Hematopoietic multipotent progenitor cell treated with erythropoietin and hydrocortisone succinate and interleukin-3 and kit ligand, for 4 days (in vitro differentiated cells): ENCODE measurements at regions not wholly inside any gene's neighbourhood (a gene's known extent, or its start where the extent isn't known, plus 50 kb on each side); places are given as distances from the start of the nearest gene placed in this dataset.
"Not testable (repeated sequence)": the region's sequence is repeated elsewhere in the genome, so short reads cannot be mapped to it uniquely, and the experiment has no call there.

Source experiments
- DNase-seq: peaks from one replicate; pipeline ENCODE4 v3.0.0-alpha.2; 2015

DNA sequence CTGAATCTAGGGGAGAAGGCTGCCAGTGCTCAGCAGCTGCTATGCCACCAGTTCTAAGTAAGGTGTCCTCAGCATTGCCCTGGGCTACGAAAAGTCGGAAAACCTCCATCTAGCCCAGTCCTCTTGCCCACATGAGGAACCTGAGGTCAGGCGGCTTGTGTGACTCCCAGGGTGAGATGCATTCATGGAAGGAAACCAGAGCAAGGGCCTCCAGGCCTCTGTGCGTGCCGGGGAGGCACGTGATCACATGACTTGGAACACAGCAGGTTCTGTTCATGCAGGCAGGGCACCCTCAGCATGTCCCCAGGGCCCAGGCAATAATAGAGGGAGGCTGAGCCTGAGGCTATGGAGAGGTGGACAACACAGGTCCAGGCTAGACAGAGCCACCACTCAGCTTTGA is 312.5 kb upstream of the DUSP10 start:
- DNase-seq, result no peak

GRCh38 chr1:222053790-222054294 is 312.0 kb upstream of the DUSP10 start:
- DNase-seq, result no peak

GRCh38 chr1:222051311-222051710 is 309.4 kb upstream of the DUSP10 start:
- DNase-seq, result not testable (repeated sequence)

DNA sequence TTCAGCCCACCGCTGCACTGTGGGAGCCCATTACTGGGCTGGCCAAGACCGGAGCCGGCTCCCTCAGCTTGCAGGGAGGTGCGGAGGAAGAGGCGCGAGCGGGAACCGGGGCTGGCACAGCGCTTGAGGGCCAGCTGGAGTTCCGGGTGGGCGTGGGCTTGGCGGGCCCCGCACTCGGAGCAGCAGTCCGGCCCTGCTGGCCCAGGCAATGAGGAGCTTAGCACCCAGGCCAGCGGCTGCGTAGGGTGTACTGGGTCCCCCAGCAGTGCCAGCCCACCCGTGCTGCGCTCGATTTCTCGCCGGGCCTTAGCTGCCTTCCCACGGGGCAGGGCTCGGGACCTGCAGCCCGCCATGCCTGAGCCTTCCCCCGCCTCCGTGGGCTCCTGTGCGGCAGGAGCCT is 307.8 kb upstream of the DUSP10 start:
- not testable (repeated sequence) for DNase-seq

- DNase-seq, result no peak
These were observed 307.3 kb upstream of the DUSP10 start for GRCh38 chr1:222049176-222049575.

GRCh38 chr1:222048094-222048595 is 306.3 kb upstream of the DUSP10 start:
- peak; percentile 76 for DNase-seq

DNA sequence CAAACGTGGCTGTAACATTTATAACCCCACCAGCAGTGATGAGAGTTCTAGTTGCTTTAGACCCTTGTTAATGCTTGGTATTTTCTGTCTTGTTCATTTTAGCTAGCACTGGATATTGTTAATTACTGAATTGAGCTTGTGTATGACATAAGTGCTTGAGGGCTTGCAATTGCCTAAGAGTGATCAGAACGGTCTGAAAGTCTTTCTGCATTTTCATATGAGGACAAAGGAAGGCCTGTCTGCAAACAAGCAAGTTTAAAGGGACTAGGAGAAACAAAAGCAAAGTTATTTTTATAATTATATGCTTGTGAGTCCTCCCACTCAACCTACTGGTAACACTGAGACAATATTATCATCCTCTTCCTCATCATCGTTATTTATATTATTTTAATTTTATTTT is 305.5 kb upstream of the DUSP10 start:
- DNase-seq, result no peak

GRCh38 chr1:222046684-222047263 is 304.9 kb upstream of the DUSP10 start:
- no peak for DNase-seq

GRCh38 chr1:222045786-222046185 is 303.9 kb upstream of the DUSP10 start:
- no peak for DNase-seq

- DNase-seq, result no peak
These were observed 303.3 kb upstream of the DUSP10 start for GRCh38 chr1:222045236-222045635.

GRCh38 chr1:222043444-222044292 is 301.8 kb upstream of the DUSP10 start:
- DNase-seq, result no peak

GRCh38 chr1:222042120-222042519 is 300.2 kb upstream of the DUSP10 start:
- no peak for DNase-seq

GRCh38 chr1:222040955-222041354 is 299.1 kb upstream of the DUSP10 start:
- DNase-seq, result no peak

- no peak for DNase-seq
These were observed 298.4 kb upstream of the DUSP10 start for GRCh38 chr1:222040121-222040805.

- DNase-seq, result no peak
These were observed 297.1 kb upstream of the DUSP10 start for GRCh38 chr1:222038971-222039370.

DNA sequence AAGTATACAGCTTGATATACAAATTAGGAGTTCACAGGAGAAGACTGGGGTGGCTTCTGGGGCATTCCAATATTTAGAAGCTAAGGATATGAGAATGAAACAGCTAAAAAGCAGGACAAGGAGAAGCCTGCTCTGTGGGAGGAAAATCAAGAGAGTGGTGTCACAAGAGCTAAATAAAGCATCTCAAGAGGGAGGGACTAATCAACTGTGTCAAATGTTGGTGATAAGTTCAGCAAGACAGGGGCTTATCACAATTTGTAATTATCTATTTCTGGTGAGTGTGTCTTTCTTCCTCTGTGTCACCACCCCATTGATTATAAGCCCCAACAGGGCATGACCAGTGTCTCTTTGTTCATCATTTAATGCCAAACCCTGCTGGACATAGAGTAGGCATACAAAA is 295.8 kb upstream of the DUSP10 start:
- no peak for DNase-seq

DNA sequence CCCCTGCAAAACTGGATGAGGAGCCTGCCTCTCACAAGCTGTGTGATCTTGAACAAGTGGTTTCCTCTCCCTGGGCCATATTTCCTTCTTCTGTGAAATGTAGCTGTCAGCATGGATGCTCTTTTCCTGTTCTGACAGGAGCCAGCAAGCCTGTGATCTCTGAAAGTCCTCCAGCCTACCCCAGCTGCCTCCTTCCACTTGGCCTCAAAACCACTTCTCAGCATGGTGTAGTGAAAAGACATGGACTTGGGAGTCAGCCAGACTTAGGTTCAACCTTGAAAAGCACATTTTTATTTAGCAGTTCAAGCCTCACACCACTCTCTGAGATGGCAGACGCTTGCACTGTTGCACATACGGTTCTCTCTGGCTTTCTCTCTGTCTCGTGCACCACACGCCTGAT is 292.9 kb upstream of the DUSP10 start:
- peak; percentile 31 for DNase-seq

- no peak for DNase-seq
These were observed 291.6 kb upstream of the DUSP10 start for GRCh38 chr1:222033450-222033849.

DNA sequence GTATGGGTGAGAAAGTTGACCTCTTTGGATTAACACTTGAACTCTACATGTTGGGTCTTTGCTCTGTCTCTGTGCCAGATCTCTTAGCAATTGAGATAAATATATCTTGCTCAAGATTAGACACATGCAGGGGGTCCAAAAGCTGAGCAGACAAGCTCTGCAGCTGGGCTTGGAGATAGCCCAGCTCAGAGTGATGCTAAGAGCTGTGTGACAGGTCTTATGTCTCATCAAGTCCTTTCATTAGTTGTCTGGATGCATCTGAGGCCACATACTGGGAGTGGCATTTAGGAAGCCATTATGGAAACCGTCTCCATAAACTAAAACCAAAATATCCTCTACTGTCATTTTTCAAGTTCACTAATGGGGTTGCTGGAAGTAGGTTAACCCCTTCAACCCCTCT is 289.4 kb upstream of the DUSP10 start:
- no peak for DNase-seq

DNA sequence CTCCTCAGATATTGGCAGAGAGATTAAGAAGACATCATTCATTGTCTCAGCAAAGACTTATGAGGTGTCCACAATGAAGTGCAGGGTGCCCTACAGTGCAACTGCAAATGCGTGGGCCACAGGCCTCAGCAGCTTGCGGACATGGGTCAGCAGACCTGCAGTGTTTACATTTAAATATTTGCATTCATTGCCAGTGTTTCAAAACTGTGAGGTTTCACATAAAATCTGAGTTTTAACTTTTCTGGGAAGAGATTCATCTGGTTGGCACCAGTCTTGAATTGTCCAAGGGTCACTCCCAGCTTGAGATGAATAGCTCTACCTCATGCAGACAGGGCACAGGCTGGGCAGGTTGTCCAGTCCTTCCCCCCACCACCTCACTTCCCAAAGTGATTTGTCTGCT is 286.8 kb upstream of the DUSP10 start:
- DNase-seq, result no peak

DNA sequence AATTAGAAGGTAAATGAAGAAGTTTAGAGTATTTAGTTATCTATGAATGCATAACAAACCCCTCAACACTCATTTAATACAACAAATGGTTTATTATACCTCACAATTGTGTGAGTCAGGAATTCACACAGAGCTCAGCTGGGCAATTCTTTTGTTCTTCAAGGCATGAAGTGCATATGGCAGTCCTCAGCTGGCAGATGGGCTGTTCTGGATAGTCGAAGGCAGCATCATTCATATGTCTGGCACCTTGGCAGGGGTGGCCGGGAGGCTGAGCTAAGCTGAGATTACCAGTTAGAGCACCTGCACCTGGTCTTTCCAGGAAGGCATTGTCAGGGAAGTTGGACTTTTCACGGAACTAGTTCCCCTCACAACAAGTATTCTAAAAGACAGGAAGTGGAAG is 286.2 kb upstream of the DUSP10 start:
- DNase-seq, result no peak

DNA sequence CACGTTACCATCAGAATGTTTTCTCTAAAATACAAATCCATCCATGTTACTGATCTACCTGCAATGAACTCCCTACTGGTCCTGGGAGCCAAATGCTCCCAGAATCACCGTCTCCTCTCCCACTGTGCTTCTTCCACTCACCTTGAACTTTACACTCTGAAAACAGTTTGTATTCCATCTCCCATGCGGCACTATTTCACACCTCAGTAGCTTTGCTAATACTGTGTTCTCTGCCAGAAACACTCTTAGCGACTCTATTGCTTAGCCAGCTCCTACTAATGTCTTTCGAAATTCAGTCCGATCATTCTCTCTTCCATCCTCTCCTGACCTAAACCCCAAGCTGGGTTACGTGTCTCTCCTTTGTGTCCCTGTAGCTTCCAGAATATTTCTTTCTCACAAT is 284.4 kb upstream of the DUSP10 start:
- no peak for DNase-seq

DNA sequence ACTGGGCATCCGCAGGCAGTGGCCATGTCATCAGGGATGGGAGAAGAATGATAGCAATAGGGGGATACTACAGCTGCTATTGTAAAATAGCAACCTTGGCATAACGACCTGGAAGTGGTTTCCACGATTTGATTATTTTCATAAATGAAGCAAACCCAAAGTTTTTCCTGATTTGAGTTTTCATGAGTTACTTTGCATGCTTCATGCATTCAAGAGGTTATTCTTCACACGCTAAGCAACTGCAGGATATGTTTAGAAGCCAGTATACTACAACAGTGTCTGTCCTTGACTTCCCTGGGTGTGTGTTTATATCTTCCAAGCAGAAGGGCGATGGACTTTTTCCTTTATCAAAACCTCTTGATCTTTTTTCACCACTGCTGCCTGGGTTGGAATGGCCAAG is 281.1 kb upstream of the DUSP10 start:
- no peak for DNase-seq

DNA sequence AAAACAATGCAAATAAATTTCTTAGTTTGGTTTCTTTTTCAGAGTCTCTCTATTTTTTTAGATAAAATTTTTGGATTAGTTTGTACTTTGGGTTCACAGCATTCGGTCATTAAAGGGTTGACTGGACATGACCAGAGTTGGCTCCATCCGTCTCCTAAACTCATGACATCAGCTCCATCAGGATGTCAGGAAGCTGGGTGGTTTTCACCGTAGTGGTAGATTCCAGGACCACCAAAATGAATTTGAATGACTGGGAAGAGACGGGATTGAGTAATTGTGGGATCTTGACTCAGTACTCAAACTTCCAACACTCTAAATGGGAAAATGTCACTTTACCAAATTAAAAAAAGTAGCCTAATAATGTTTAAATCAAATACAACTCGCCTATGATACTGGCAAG is 279.2 kb upstream of the DUSP10 start:
- DNase-seq, result no peak
